Panc1 (cell line): ENCODE measurements at regions not wholly inside any gene's neighbourhood (a gene's known extent, or its start where the extent isn't known, plus 50 kb on each side); places are given as distances from the start of the nearest gene placed in this dataset.

ENCODE experiments used
- CTCF ChIP-seq: fragments of 450-650 bp; IDR thresholded peaks from 2 replicates; pipeline ENCODE4 v1.5.1; 2017; ENCODE audit warnings: mild to moderate bottlenecking
- SIN3A ChIP-seq: IDR thresholded peaks from 2 replicates; pipeline ENCODE4 v1.6.1; 2012; ENCODE audit warnings: low read depth, mild to moderate bottlenecking, low read length, moderate library complexity, borderline replicate concordance; ENCODE audit not compliant: insufficient read depth

GRCh38 chr7:13309535-13309934, 622.1 kb downstream of the ARL4A start:
- no peak for TF ChIP-seq CTCF
- TF ChIP-seq SIN3A: no peak
